Activated CD4-positive, alpha-beta memory T cell treated with anti-CD3 and anti-CD28 coated beads for 36 hours (primary cell): ENCODE measurements at regions not wholly inside any gene's neighbourhood (a gene's known extent, or its start where the extent isn't known, plus 50 kb on each side); places are given as distances from the start of the nearest gene placed in this dataset.

Experiments
- CTCF ChIA-PET: fragments of 350-600 bp; sonication (Branson Sonifier 250); formaldehyde crosslinking; loops from one replicate; lab custom pipeline; 2021; ENCODE audit warnings: antibody characterized with exemption, inconsistent platforms; lab: Charles Lee
- POLR2A ChIA-PET: fragments of 350-600 bp; sonication (Branson Sonifier 250); formaldehyde crosslinking; loops from one replicate; lab custom pipeline; 2021; ENCODE audit warnings: antibody characterized with exemption; lab: Charles Lee
- DNase-seq: peaks from one replicate; pipeline ENCODE4 v3.0.0-alpha.2; 2020
- H3K27ac Mint-ChIP-seq: one replicate; pipeline ENCODE4 v1.8.0; 2021; ENCODE audit warnings: mixed read lengths
- H3K27me3 Mint-ChIP-seq: one replicate; pipeline ENCODE4 v1.8.0; 2021; ENCODE audit warnings: mixed read lengths
- H3K36me3 Mint-ChIP-seq: one replicate; pipeline ENCODE4 v1.8.0; 2021; ENCODE audit warnings: mixed read lengths
- H3K4me1 Mint-ChIP-seq: one replicate; pipeline ENCODE4 v1.8.0; 2021; ENCODE audit warnings: low read depth, mixed read lengths
- H3K4me3 Mint-ChIP-seq: one replicate; pipeline ENCODE4 v1.8.0; 2021; ENCODE audit warnings: mild to moderate bottlenecking, mixed read lengths
- H3K9me3 Mint-ChIP-seq: one replicate; pipeline ENCODE4 v1.8.0; 2021; ENCODE audit warnings: mixed read lengths
- intact Hi-C: fragments of 100-400 bp; cut with micrococcal nuclease; formaldehyde crosslinking; loops from one replicate; pipeline ENCODE4 v1.15.1; 2023

DNA sequence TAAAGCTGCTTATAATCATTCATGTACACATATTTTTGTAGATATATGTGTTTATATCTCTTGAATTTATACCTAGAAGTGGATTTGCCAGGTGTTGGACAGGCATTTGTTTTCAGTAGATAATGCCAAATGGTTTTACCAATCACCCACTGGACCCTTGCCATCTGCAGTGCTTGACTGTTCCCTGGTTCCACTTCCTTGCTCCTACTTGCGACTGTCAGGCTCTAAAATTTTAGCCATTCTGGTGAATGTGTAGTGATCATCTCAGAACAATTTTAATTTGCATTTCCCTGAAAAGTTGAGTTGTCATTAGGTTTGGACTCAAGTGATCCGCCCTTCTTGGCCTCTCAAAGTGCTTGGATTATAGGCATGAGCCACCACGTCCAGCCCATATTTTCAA, 122.4 kb upstream of the SLC34A2 start:
- Mint-ChIP-seq H3K9me3 (no peaks in the 10 kb centered on the region), H3K27ac (no peak overlapping the region), H3K4me3 (no peak overlapping the region), H3K36me3 (no peaks in the 10 kb centered on the region), H3K27me3 (peaks cover 1% of the 10 kb centered on the region), H3K4me1 (no peaks in the 10 kb centered on the region)
- POLR2A ChIA-PET: no interaction called here
- intact Hi-C loops: no loop called here
- CTCF ChIA-PET: no interaction called here
- DNase-seq: no peak

DNA sequence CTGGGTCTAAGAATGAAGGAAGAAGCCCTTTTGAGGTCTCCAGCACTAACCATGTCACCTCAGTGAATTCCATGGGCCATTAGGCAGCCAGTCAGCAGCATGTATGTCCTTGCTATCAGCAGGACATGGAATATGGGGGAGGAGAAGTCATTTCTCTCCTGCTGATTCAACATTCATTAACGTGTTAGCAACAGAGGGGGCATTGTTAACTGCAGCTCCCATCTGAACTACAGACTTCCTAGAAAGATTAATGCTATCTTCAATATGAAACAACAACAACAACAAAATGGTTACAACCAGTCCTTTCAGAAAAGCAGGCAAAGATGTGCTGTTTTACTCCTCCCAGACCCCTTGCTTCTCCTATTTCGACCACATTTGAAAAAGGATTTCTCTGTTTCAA, 120.4 kb upstream of the SLC34A2 start:
- no peaks in the 10 kb centered on the region for H3K9me3 Mint-ChIP-seq
- no peaks in the 10 kb centered on the region for H3K36me3 Mint-ChIP-seq
- H3K4me3 Mint-ChIP-seq: no peak overlapping the region
- no peak for DNase-seq
- POLR2A ChIA-PET: no interaction called here
- intact Hi-C loops: no loop called here
- CTCF ChIA-PET: no interaction called here
- H3K27ac Mint-ChIP-seq: no peak overlapping the region
- peaks cover 1% of the 10 kb centered on the region for H3K27me3 Mint-ChIP-seq
- no peaks in the 10 kb centered on the region for H3K4me1 Mint-ChIP-seq

DNA sequence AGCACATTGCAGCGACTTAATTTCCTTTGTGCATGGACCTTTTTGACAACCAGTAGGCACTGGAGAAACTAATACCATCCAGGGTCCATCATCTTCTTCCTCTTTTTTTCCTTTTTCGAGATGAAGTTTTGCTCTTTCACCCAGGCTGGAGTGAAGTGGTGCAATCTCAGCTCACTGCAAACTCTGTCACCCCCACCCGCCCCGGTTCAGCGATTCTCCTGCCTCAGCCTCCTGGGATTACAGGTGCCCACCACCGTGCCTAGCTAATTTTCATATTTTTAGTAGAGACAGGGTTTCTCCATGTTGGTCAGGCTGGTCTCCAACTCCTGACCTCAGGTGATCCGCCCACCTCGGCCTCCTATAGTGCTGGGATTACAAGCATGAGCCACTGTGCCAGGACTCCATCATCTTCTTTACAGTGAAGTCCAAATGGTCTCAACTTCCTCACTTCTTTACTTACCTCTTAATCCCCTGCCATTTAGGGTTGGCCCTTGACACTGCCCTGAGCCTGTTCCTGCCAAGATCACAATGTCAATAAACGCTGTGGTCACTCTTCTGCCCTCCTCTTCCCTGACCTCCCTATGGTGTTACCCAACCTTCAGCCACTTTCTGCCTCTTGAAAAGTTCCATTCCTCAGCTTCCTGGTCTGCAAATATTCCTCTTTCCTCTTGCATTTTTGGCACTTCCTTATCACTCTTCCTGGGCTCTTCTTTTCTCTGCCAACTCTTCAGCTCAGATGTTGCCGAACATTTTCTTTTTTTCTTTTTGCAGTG, 119.8 kb upstream of the SLC34A2 start:
- no peaks in the 10 kb centered on the region for H3K9me3 Mint-ChIP-seq
- no peaks in the 10 kb centered on the region for H3K36me3 Mint-ChIP-seq
- POLR2A ChIA-PET: no interaction called here
- peaks cover 1% of the 10 kb centered on the region for H3K27me3 Mint-ChIP-seq
- no peak overlapping the region for H3K4me3 Mint-ChIP-seq
- no peaks in the 10 kb centered on the region for H3K4me1 Mint-ChIP-seq
- CTCF ChIA-PET: no interaction called here
- intact Hi-C loops: no loop called here
- no peak for DNase-seq
- no peak overlapping the region for H3K27ac Mint-ChIP-seq

DNA sequence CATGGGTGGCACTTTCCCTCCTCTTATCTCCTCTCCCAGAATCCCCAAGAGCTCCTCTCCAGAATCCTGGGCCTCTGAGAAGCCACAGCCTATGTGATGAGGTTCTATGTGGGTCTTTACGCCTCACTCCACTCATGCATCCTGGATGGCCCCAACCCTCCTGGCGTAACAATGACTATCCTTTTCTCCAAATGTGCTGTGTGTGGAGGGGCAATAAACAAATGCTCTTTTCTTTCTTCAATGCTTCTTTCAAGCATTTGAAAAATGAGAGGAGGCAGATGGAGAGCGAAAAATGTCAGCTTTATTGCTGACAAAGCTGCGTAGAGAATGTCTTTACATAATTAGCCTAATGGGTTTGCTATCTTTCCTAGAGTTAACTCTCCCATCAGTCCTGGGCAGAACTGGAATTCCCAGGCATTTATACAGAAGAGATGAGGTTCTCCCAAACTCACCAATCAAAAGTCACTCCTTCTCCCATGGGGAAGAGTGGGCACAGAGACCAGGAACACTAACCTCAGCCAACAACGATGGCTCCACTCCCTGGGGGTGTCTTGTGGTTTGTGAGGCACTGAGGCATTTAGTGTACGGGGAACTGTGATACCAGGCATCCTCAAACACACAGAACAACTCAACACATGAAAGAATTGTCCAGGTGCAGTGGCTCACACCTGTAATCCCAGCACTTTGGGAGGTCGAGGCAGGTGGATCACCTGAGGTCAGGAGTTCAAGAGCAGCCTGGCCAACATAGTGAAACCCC, 118.9 kb upstream of the SLC34A2 start:
- Mint-ChIP-seq H3K9me3 (no peaks in the 10 kb centered on the region), H3K4me3 (no peak overlapping the region), H3K4me1 (no peaks in the 10 kb centered on the region), H3K36me3 (no peaks in the 10 kb centered on the region), H3K27me3 (peaks cover under 1% of the 10 kb centered on the region), H3K27ac (no peak overlapping the region)
- intact Hi-C loops: no loop called here
- POLR2A ChIA-PET: no interaction called here
- CTCF ChIA-PET: no interaction called here
- no peak for DNase-seq

DNA sequence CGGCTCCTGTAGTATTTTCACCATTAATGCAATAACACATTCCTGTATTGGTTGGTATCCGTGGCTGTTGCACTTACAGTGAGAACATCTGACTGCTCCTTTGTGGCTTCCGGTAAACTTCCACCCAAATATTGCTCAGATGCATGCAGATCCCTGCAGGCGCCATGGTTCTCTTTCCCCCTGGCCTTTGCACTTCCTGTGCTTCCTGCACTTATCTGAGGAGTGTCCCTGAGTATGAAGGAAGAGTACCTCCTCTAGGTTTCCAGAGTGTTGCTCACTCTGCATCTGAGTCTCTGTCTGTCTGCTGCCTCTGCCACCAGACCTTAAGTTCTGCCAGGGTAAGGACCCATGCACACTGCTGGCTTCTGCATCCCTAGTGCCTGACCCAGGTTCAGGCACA, 117.2 kb upstream of the SLC34A2 start:
- H3K27me3 Mint-ChIP-seq: no peaks in the 10 kb centered on the region
- POLR2A ChIA-PET: no interaction called here
- H3K27ac Mint-ChIP-seq: no peak overlapping the region
- H3K4me3 Mint-ChIP-seq: no peak overlapping the region
- H3K4me1 Mint-ChIP-seq: no peaks in the 10 kb centered on the region
- H3K36me3 Mint-ChIP-seq: no peaks in the 10 kb centered on the region
- no peaks in the 10 kb centered on the region for H3K9me3 Mint-ChIP-seq
- intact Hi-C loops: no loop called here
- no peak for DNase-seq
- CTCF ChIA-PET: no interaction called here

DNA sequence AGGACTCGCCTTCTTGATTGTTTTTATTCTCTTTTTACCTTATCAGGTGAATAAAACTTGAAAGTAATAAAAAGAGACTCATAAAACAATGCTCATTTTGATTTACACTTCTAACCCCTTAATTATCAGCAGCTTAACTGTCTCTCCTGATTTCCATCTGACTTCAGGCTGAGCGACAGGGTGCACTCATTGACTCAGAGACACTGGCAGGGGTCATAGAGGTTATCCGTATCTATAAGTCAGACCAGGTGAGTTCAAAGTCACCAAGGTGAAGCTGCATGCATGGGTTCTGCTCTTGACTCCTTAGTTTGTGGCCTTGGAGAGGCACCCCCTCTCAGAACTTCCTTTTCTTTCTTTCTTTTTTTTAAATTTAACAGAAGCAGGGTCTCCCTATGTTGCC, 116.4 kb upstream of the SLC34A2 start:
- H3K27me3 Mint-ChIP-seq: no peaks in the 10 kb centered on the region
- POLR2A ChIA-PET: no interaction called here
- no peak for DNase-seq
- H3K9me3 Mint-ChIP-seq: no peaks in the 10 kb centered on the region
- intact Hi-C loops: no loop called here
- H3K36me3 Mint-ChIP-seq: no peaks in the 10 kb centered on the region
- no peak overlapping the region for H3K4me3 Mint-ChIP-seq
- no peaks in the 10 kb centered on the region for H3K4me1 Mint-ChIP-seq
- no peak overlapping the region for H3K27ac Mint-ChIP-seq
- CTCF ChIA-PET: no interaction called here

DNA sequence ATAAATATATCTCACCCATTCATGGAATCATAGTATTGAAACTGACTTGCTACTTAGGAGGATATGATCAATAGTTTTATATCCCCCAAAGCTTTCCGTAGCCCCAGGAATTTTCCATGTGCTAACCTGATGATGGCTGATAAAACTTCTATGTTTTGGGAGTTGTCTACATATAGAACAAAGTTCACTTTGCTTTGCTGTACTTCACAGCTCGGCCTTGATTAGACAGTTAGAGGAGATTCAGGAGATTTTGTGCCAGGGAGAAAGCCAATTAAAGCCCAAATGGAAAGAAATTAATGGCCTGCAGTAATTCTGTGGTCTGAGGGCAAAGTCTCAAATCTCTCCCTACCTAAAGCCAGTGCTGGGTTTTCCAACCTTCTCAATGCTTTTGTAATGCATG, 114.9 kb upstream of the SLC34A2 start:
- Mint-ChIP-seq H3K27ac (no peak overlapping the region), H3K9me3 (no peaks in the 10 kb centered on the region), H3K4me3 (no peak overlapping the region), H3K36me3 (no peaks in the 10 kb centered on the region), H3K27me3 (peaks cover under 1% of the 10 kb centered on the region), H3K4me1 (no peaks in the 10 kb centered on the region)
- no peak for DNase-seq
- ChIA-PET POLR2A (no interaction called here), CTCF (no interaction called here)
- intact Hi-C loops: no loop called here

DNA sequence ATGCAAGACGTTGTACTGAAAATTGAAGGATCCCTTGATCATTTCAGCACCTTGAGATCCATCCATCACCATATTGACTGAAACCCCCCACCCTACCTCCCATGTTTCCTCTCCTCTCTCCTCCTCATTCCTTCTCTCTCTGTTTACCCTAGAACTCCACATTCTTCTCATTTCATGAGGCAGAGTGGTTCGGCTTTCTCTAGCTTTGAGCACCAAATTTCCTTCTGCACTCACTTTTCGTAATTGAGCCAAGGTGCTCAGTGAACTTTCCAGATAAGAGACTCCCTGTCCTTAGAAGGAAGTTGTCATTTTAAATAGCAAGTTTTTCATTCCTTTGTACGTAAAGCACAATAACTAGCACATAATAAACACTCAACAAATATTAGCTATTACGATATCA, 108.3 kb upstream of the SLC34A2 start:
- Mint-ChIP-seq H3K36me3 (no peaks in the 10 kb centered on the region), H3K4me1 (no peaks in the 10 kb centered on the region), H3K27me3 (peaks cover 10% of the 10 kb centered on the region), H3K4me3 (no peak overlapping the region), H3K9me3 (peaks cover 2% of the 10 kb centered on the region), H3K27ac (no peak overlapping the region)
- DNase-seq: no peak
- ChIA-PET POLR2A (no interaction called here), CTCF (no interaction called here)
- intact Hi-C loops: no loop called here

DNA sequence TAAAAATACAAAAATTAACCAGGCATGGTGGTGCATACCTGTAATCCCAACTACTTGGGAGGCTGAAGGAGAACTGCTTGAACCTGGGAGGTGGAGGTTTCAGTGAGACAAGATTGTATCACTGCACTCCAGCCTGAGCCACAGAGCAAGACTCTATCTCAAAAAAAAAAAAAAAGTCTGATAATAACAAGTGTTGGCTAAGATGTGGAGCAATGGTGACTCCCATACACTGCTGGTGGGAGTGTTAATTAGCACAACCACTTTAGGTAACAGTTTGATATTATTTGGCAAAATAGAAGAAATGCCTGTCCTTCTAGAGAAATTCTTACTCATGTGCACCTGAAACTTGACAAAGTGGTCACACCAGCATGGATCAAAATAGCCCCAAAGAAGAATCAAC, 106.2 kb upstream of the SLC34A2 start:
- Mint-ChIP-seq H3K4me3 (no peak overlapping the region), H3K27ac (no peak overlapping the region), H3K36me3 (no peaks in the 10 kb centered on the region), H3K4me1 (no peaks in the 10 kb centered on the region), H3K9me3 (peaks cover 2% of the 10 kb centered on the region), H3K27me3 (peaks cover 10% of the 10 kb centered on the region)
- intact Hi-C loops: no loop called here
- POLR2A ChIA-PET: no interaction called here
- DNase-seq: no peak
- CTCF ChIA-PET: no interaction called here

DNA sequence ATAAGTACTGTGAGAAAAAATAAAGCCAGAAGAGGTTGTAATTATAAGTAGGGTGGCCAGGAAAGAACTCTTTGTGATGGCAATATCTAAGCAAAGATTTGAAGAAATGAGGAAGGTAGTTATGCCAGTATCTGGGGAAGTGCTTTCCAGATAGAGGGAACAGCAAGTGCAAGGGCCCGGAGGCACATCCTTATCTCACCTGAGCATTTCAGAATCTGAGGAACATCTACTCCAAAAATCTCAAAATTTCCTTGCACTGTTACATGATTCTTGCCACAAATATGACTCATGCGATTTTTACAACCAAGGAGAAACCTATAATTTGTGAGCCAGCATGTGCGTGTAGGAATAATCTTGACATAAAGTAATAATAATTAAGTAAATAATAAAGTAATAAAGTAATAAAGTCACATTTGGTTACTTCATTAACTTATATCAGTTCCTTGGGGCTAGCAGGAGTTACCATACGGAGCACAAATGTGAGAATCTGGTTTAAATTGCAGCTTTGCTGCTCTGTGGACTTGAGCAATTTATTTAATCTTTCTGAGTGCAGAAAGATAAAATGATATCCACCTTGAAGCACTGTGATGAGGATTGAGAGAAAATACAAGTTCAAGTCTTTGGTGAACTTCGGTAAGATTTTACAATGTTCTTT, 105.1 kb upstream of the SLC34A2 start:
- intact Hi-C loops: no loop called here
- Mint-ChIP-seq H3K27me3 (peaks cover 10% of the 10 kb centered on the region), H3K4me1 (no peaks in the 10 kb centered on the region), H3K27ac (no peak overlapping the region), H3K9me3 (peaks cover 2% of the 10 kb centered on the region), H3K4me3 (no peak overlapping the region), H3K36me3 (no peaks in the 10 kb centered on the region)
- DNase-seq: no peak
- ChIA-PET CTCF (no interaction called here), POLR2A (no interaction called here)

DNA sequence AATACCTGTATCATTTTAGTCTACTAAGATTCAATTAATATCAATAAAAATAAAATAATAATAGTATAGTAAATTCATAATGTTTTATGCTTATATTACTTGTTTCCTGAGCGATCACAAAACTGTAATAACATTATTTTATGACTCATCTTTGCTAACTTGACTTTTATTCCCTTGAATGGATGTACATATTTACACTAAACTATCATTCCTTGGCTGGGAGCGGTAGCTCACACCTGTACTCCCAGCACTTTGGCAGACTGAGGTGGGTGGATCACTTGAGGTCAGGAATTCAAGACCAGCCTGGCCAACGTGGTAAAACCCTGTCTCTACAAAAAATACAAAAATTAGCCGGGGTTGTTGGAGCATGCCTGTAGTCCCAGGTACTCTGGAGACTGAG, 104.0 kb upstream of the SLC34A2 start:
- no peaks in the 10 kb centered on the region for H3K36me3 Mint-ChIP-seq
- peaks cover 3% of the 10 kb centered on the region for H3K27me3 Mint-ChIP-seq
- no peaks in the 10 kb centered on the region for H3K4me1 Mint-ChIP-seq
- H3K4me3 Mint-ChIP-seq: no peak overlapping the region
- intact Hi-C loops: no loop called here
- DNase-seq: no peak
- ChIA-PET CTCF (no interaction called here), POLR2A (no interaction called here)
- no peak overlapping the region for H3K27ac Mint-ChIP-seq
- peaks cover 2% of the 10 kb centered on the region for H3K9me3 Mint-ChIP-seq

DNA sequence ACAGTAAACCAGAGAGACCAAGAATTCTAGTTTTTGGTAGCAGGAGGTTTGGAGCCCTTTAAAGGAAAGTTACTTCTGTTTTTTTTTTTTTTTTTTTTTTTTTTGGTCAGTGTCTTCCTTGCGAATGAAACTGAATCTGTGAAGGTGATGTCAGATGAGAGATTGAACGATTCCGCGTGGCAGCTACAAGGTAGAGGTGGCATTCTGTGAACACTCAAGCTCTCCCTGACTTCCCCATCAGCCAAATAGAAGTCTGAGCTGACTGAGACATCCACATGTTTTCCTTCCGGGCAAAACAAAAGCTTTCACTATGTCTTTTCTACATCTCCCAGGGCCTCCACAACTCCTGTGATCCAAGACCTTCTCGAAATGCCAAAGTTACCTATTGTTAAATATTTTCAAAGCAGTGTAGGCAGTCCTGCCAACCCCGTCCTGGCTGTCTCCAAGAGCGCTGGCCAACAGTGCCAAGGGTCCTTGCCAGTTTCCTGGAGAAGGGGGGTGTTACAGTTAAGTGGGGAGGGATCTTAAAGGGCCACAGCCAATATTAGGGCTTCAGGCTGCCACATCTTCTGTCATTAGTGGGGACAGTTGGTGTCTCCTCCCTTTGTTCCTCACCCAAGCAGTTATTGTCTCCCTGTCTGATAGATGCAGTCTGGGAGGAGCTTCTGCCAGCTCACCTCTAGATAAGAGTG, 102.9 kb upstream of the SLC34A2 start:
- Mint-ChIP-seq H3K27ac (no peak overlapping the region), H3K36me3 (no peaks in the 10 kb centered on the region), H3K27me3 (peaks cover 2% of the 10 kb centered on the region), H3K4me1 (no peaks in the 10 kb centered on the region), H3K9me3 (peaks cover 2% of the 10 kb centered on the region), H3K4me3 (no peak overlapping the region)
- POLR2A ChIA-PET: no interaction called here
- intact Hi-C loops: no loop called here
- CTCF ChIA-PET: no interaction called here
- DNase-seq: no peak
